Neural progenitor cell (in vitro differentiated cells): ENCODE measurements at regions not wholly inside any gene's neighbourhood (a gene's known extent, or its start where the extent isn't known, plus 50 kb on each side); places are given as distances from the start of the nearest gene placed in this dataset.

Source experiments
- DNase-seq: peaks from one replicate; pipeline ENCODE4 v3.0.0-alpha.2; 2016; ENCODE audit warnings: low spot score
- H2AFZ ChIP-seq: fragments of 200-600 bp; sonication (generic); replicated peaks from 2 replicates; pipeline ENCODE4 v1.6.1; 2016; ENCODE audit warnings: antibody characterized with exemption
- H3F3A ChIP-seq: fragments of 200-600 bp; sonication (generic); 2 replicates; pipeline ENCODE4 v1.6.1; 2016; ENCODE audit warnings: antibody characterized with exemption, low read depth
- H3K27ac ChIP-seq: fragments of 200-600 bp; sonication (generic); 2 replicates; pipeline ENCODE4 v1.5.1; 2016; ENCODE audit warnings: mild to moderate bottlenecking
- H3K27me3 ChIP-seq: fragments of 200-600 bp; sonication (generic); 2 replicates; pipeline ENCODE4 v1.6.1; 2016; ENCODE audit warnings: mild to moderate bottlenecking, moderate library complexity
- H3K36me3 ChIP-seq: fragments of 200-600 bp; sonication (generic); 2 replicates; pipeline ENCODE4 v1.5.1; 2016
- H3K4me1 ChIP-seq: fragments of 200-600 bp; sonication (generic); 2 replicates; pipeline ENCODE4 v1.6.1; 2016; ENCODE audit warnings: mixed run types
- H3K4me2 ChIP-seq: fragments of 200-600 bp; sonication (generic); 2 replicates; pipeline ENCODE4 v1.6.1; 2016
- H3K4me3 ChIP-seq: fragments of 200-600 bp; sonication (generic); 2 replicates; pipeline ENCODE4 v1.5.1; 2016
- H3K79me2 ChIP-seq: fragments of 200-600 bp; sonication (generic); 2 replicates; pipeline ENCODE4 v1.6.1; 2016; ENCODE audit warnings: low read depth
- H3K9ac ChIP-seq: fragments of 200-600 bp; sonication (generic); 2 replicates; pipeline ENCODE4 v1.6.1; 2016
- H3K9me3 ChIP-seq: fragments of 200-600 bp; sonication (generic); 2 replicates; pipeline ENCODE4 v1.5.1; 2016; ENCODE audit warnings: low read depth
- H4K20me1 ChIP-seq: fragments of 200-600 bp; sonication (generic); 2 replicates; pipeline ENCODE4 v1.6.1; 2016; ENCODE audit warnings: low read depth
- H3K27ac Mint-ChIP-seq: 3 replicates; pipeline ENCODE4 v1.8.0; 2021; ENCODE audit warnings: mixed read lengths
- H3K27me3 Mint-ChIP-seq: 2 replicates; pipeline ENCODE4 v1.8.0; 2022; ENCODE audit warnings: low read depth, mild to moderate bottlenecking, inconsistent platforms, moderate library complexity, mixed read lengths; ENCODE audit not compliant: insufficient read depth
- H3K36me3 Mint-ChIP-seq: 3 replicates; pipeline ENCODE4 v1.8.0; 2021; ENCODE audit warnings: mixed read lengths
- H3K4me1 Mint-ChIP-seq: 3 replicates; pipeline ENCODE4 v1.8.0; 2021; ENCODE audit warnings: mixed read lengths
- H3K4me3 Mint-ChIP-seq: 3 replicates; pipeline ENCODE4 v1.8.0; 2021; ENCODE audit warnings: mild to moderate bottlenecking, moderate library complexity, mixed read lengths
- H3K9me3 Mint-ChIP-seq: 3 replicates; pipeline ENCODE4 v1.8.0; 2020; ENCODE audit warnings: mixed read lengths
- EZH2 ChIP-seq: fragments of 200-600 bp; sonication (generic); IDR thresholded peaks from 2 replicates; pipeline ENCODE4 v1.6.1; 2017; ENCODE audit warnings: antibody characterized with exemption, mild to moderate bottlenecking, moderate library complexity
- EZH2phosphoT487 ChIP-seq: fragments of 200-600 bp; sonication (generic); IDR thresholded peaks from 2 replicates; pipeline ENCODE4 v1.6.1; 2017; ENCODE audit warnings: antibody characterized with exemption
- TF ChIP-seq, protein P1 (sequence below): fragments of 200-600 bp; sonication (generic); IDR thresholded peaks from 2 replicates; pipeline ENCODE4 v1.5.1; 2017; ENCODE audit warnings: antibody characterized with exemption, mild to moderate bottlenecking

DNA sequence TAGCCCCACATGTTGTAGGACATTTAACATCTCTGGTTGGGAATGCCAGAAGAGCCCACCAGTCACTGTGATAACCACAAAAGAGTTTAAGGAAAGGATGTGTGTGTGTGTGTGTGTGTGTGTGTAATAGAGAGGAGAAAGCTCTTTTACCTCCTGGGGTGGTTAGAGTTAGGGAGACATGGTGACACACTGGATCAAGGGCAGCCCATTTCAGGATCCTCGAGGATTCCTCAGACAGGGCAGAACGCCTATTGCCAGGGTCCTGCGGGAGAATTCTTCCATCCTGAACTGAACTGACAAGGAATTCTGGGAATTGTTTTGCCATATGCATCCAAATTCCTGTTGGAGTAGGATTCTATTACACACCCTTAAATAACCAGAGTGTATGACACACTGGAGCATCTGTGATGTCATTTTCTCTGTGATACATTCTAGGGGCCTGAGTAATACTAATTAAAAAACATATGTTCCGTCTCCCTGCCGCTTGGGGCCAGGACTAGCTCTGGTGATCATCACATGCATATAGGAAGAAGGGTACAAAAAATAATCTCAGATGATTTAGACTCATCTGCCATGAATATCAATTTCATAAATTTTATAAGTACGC, 156.4 kb upstream of the MMADHC start:
- no peak for TF ChIP-seq EZH2phosphoT487
- TF ChIP-seq, protein P1, sequence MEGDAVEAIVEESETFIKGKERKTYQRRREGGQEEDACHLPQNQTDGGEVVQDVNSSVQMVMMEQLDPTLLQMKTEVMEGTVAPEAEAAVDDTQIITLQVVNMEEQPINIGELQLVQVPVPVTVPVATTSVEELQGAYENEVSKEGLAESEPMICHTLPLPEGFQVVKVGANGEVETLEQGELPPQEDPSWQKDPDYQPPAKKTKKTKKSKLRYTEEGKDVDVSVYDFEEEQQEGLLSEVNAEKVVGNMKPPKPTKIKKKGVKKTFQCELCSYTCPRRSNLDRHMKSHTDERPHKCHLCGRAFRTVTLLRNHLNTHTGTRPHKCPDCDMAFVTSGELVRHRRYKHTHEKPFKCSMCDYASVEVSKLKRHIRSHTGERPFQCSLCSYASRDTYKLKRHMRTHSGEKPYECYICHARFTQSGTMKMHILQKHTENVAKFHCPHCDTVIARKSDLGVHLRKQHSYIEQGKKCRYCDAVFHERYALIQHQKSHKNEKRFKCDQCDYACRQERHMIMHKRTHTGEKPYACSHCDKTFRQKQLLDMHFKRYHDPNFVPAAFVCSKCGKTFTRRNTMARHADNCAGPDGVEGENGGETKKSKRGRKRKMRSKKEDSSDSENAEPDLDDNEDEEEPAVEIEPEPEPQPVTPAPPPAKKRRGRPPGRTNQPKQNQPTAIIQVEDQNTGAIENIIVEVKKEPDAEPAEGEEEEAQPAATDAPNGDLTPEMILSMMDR: no peak
- TF ChIP-seq EZH2: no peak
- no peaks in the 10 kb centered on the region for H4K20me1 ChIP-seq
- H3K9ac ChIP-seq: no peak overlapping the region
- H3K27me3 ChIP-seq: no peaks in the 10 kb centered on the region
- H3K36me3 Mint-ChIP-seq: no peaks in the 10 kb centered on the region
- peaks cover 2% of the 10 kb centered on the region for H3K27me3 Mint-ChIP-seq
- no peaks in the 10 kb centered on the region for H3K36me3 ChIP-seq
- H3K79me2 ChIP-seq: no peaks in the 10 kb centered on the region
- H3K27ac Mint-ChIP-seq: no peak overlapping the region
- no peaks in the 10 kb centered on the region for H3K9me3 Mint-ChIP-seq
- no peaks in the 10 kb centered on the region for H3K9me3 ChIP-seq
- no peak for DNase-seq
- no peak overlapping the region for H3K4me3 ChIP-seq
- H2AFZ ChIP-seq: no peak overlapping the region
- peaks cover 3% of the 10 kb centered on the region for H3K4me1 Mint-ChIP-seq
- H3K4me2 ChIP-seq: no peak overlapping the region
- H3F3A ChIP-seq: no peaks in the 10 kb centered on the region
- H3K27ac ChIP-seq: no peak overlapping the region
- H3K4me1 ChIP-seq: no peaks in the 10 kb centered on the region
- H3K4me3 Mint-ChIP-seq: no peak overlapping the region

DNA sequence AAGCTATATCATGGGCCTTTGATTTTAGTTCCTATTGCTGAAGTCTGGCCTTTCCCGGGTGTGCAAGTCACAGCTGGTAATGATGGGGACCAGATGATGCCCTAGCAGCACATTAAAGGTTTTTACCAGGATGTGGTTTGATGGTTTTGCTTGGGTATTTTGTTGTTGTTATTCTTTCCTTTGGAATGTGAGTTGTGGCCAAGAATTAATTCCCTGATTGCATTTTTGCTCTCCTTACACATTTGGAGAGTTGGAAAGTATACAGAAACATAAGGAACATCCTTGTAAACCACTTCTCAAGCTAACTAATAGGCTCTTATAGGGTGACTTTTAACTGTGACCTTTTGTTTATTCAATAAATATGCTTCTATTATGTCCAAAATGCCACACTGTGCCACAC, 154.1 kb upstream of the MMADHC start:
- Histone ChIP-seq H3K4me3 (no peak overlapping the region), H3K79me2 (no peaks in the 10 kb centered on the region), H3K4me1 (no peaks in the 10 kb centered on the region), H3K9me3 (no peaks in the 10 kb centered on the region), H3K27me3 (no peaks in the 10 kb centered on the region), H3F3A (no peaks in the 10 kb centered on the region), H4K20me1 (no peaks in the 10 kb centered on the region), H3K9ac (no peak overlapping the region), H2AFZ (no peak overlapping the region), H3K36me3 (no peaks in the 10 kb centered on the region), H3K27ac (no peak overlapping the region), H3K4me2 (no peak overlapping the region)
- TF ChIP-seq EZH2phosphoT487 (no peak), EZH2 (no peak)
- TF ChIP-seq, protein P1: no peak
- H3K9me3 Mint-ChIP-seq: peaks cover 2% of the 10 kb centered on the region
- no peaks in the 10 kb centered on the region for H3K36me3 Mint-ChIP-seq
- DNase-seq: no peak
- H3K4me3 Mint-ChIP-seq: no peak overlapping the region
- peaks cover 7% of the 10 kb centered on the region for H3K4me1 Mint-ChIP-seq
- H3K27ac Mint-ChIP-seq: no peak overlapping the region
- peaks cover 2% of the 10 kb centered on the region for H3K27me3 Mint-ChIP-seq

DNA sequence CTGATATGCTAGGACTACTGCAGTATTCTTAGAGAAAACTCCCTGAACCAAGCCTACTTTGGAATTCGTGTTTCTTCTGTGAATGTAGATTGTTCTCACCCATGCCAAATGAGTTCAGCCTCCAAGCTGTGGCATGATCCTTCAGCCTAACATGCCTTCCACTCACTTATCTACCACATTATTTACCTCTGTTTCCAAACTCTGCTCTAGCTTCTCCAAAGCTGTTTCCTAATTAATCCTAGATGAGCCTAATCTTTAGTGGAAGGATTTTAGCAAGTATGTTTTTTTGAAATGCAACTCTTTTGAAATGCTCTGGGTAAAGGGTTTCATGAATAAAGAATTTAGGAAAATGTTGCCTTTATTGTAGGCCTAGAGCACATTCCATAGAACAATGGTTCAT, 152.9 kb upstream of the MMADHC start:
- Histone ChIP-seq H4K20me1 (no peaks in the 10 kb centered on the region), H3K79me2 (no peaks in the 10 kb centered on the region), H3K9me3 (no peaks in the 10 kb centered on the region), H2AFZ (no peak overlapping the region), H3K4me3 (no peak overlapping the region), H3K4me2 (no peak overlapping the region), H3K27me3 (no peaks in the 10 kb centered on the region), H3K9ac (no peak overlapping the region), H3F3A (no peaks in the 10 kb centered on the region), H3K27ac (no peak overlapping the region), H3K36me3 (no peaks in the 10 kb centered on the region), H3K4me1 (no peaks in the 10 kb centered on the region)
- H3K9me3 Mint-ChIP-seq: peaks cover 7% of the 10 kb centered on the region
- H3K4me1 Mint-ChIP-seq: peaks cover 7% of the 10 kb centered on the region
- TF ChIP-seq EZH2 (no peak), EZH2phosphoT487 (no peak)
- TF ChIP-seq, protein P1: no peak
- H3K27ac Mint-ChIP-seq: no peak overlapping the region
- peaks cover 2% of the 10 kb centered on the region for H3K27me3 Mint-ChIP-seq
- H3K4me3 Mint-ChIP-seq: no peak overlapping the region
- H3K36me3 Mint-ChIP-seq: no peaks in the 10 kb centered on the region
- DNase-seq: no peak
